ENCODE measurements at regions not wholly inside any gene's neighbourhood (a gene's known extent, or its start where the extent isn't known, plus 50 kb on each side); places are given as distances from the start of the nearest gene placed in this dataset.

DNA sequence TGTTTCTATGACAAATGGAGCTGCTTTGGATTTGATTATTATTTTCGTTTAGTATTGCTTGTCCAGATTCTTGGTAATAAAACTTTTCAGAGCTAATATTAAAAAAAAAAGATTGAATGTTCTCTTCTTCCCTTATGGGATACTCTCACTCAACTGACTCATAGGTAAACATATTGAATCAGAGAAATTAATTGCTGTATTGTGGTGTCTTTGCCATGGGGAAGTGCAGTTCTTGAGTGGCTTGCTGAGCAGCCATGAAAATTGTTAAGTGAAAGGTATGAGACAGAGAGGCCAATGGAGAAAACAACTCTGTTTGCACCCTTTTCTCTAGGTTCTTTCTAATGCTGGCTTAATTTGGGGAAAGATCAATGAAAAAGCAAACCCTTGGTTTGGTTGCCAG lies 149.9 kb upstream of the HMHB1 start:
- TF ChIP-seq, protein P1, sequence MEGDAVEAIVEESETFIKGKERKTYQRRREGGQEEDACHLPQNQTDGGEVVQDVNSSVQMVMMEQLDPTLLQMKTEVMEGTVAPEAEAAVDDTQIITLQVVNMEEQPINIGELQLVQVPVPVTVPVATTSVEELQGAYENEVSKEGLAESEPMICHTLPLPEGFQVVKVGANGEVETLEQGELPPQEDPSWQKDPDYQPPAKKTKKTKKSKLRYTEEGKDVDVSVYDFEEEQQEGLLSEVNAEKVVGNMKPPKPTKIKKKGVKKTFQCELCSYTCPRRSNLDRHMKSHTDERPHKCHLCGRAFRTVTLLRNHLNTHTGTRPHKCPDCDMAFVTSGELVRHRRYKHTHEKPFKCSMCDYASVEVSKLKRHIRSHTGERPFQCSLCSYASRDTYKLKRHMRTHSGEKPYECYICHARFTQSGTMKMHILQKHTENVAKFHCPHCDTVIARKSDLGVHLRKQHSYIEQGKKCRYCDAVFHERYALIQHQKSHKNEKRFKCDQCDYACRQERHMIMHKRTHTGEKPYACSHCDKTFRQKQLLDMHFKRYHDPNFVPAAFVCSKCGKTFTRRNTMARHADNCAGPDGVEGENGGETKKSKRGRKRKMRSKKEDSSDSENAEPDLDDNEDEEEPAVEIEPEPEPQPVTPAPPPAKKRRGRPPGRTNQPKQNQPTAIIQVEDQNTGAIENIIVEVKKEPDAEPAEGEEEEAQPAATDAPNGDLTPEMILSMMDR (IDR thresholded peaks at IDR 0.05), result no peak
- no peak for TF ChIP-seq EZH2 (IDR thresholded peaks at IDR 0.05)
- no peak for TF ChIP-seq EZH2phosphoT487 (IDR thresholded peaks at IDR 0.05)
- no peak for DNase-seq (ENCODE audit: low spot score)
- Histone ChIP-seq H3K79me2 (ENCODE audit: low read depth) (no peaks in the 10 kb centered on the region), H3K36me3 (no peaks in the 10 kb centered on the region), H3K9me3 (ENCODE audit: low read depth) (no peaks in the 10 kb centered on the region), H3K4me1 (no peaks in the 10 kb centered on the region), H3K4me2 (no peak overlapping the region), H2AFZ (replicated peaks) (no peak overlapping the region), H3K27ac (no peak overlapping the region), H3F3A (ENCODE audit: low read depth) (no peaks in the 10 kb centered on the region), H4K20me1 (ENCODE audit: low read depth) (no peaks in the 10 kb centered on the region), H3K27me3 (no peaks in the 10 kb centered on the region), H3K4me3 (no peak overlapping the region), H3K9ac (no peak overlapping the region)
- no peaks in the 10 kb centered on the region for H3K9me3 Mint-ChIP-seq
- H3K27ac Mint-ChIP-seq, result no peak overlapping the region
- no peak overlapping the region for H3K4me3 Mint-ChIP-seq
- H3K36me3 Mint-ChIP-seq, result no peaks in the 10 kb centered on the region
- H3K27me3 Mint-ChIP-seq (ENCODE audit: insufficient read depth, low read depth), result no peaks in the 10 kb centered on the region
- no peaks in the 10 kb centered on the region for H3K4me1 Mint-ChIP-seq

DNA sequence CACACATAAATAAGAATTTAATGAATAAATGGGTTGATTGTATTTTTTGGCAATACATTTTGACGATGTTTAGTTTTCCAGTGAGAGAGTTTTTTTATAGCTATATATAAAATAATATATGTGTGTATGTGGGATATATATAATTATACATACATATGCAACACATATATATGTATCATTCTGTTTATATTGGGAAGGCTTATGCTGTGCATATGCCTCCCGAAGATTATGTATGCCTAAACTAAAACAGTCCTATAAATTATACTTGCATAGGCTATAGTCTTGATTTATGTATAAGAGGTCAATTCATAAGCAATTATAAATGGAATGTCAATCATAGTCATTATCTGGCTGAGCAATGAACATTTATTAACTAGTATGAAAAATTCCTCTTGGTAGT lies 151.3 kb upstream of the HMHB1 start:
- no peaks in the 10 kb centered on the region for H3K36me3 ChIP-seq
- H3K9ac ChIP-seq, result no peak overlapping the region
- H4K20me1 ChIP-seq (ENCODE audit: low read depth), result no peaks in the 10 kb centered on the region
- no peak overlapping the region for H3K4me3 ChIP-seq
- H3K9me3 ChIP-seq (ENCODE audit: low read depth), result no peaks in the 10 kb centered on the region
- no peak for DNase-seq (ENCODE audit: low spot score)
- Mint-ChIP-seq H3K36me3 (no peaks in the 10 kb centered on the region), H3K9me3 (no peaks in the 10 kb centered on the region), H3K4me1 (no peaks in the 10 kb centered on the region), H3K4me3 (no peak overlapping the region), H3K27me3 (ENCODE audit: insufficient read depth, low read depth) (no peaks in the 10 kb centered on the region), H3K27ac (no peak overlapping the region)
- TF ChIP-seq, protein P1 (IDR thresholded peaks at IDR 0.05), result no peak
- no peaks in the 10 kb centered on the region for H3F3A ChIP-seq (ENCODE audit: low read depth)
- no peak overlapping the region for H3K27ac ChIP-seq
- H3K79me2 ChIP-seq (ENCODE audit: low read depth), result no peaks in the 10 kb centered on the region
- no peaks in the 10 kb centered on the region for H3K27me3 ChIP-seq
- H3K4me1 ChIP-seq, result no peaks in the 10 kb centered on the region
- H3K4me2 ChIP-seq, result no peak overlapping the region
- H2AFZ ChIP-seq (replicated peaks), result no peak overlapping the region

DNA sequence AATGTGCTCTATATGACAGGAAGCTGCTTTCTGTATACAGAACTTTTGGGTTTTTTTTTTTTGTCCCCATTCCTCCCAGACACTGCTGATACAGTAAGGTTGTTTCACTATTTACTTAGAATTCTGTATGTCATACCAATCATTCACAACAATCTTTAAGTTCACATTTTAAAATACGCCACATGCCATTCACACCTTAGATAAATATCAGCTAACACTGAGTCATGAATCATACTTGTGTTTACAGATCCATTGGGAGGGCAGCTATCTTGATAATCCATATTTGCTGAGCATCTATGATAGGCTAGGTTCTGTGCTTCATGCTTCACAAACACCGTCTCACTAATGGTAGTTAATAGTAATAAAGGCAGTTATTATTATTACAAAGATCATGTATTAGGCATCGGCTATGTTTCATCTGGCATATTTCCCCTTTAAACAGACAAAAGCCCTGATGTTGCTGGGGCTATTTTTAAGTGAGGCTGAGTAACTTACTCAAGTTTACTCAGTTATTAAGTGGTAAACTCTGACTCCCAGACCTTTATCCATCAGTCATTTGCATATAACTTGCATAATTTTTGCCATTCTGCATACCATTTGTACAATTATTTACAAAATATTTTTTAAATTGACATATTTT lies 152.2 kb upstream of the HMHB1 start:
- Mint-ChIP-seq H3K4me3 (no peak overlapping the region), H3K9me3 (no peaks in the 10 kb centered on the region), H3K4me1 (no peaks in the 10 kb centered on the region), H3K27me3 (ENCODE audit: insufficient read depth, low read depth) (no peaks in the 10 kb centered on the region), H3K36me3 (no peaks in the 10 kb centered on the region), H3K27ac (no peak overlapping the region)
- DNase-seq (ENCODE audit: low spot score), result no peak
- Histone ChIP-seq H3K27ac (no peak overlapping the region), H3K9me3 (ENCODE audit: low read depth) (no peaks in the 10 kb centered on the region), H4K20me1 (ENCODE audit: low read depth) (no peaks in the 10 kb centered on the region), H3K27me3 (no peaks in the 10 kb centered on the region), H3F3A (ENCODE audit: low read depth) (no peaks in the 10 kb centered on the region), H3K79me2 (ENCODE audit: low read depth) (no peaks in the 10 kb centered on the region), H3K4me2 (no peak overlapping the region), H3K36me3 (no peaks in the 10 kb centered on the region), H2AFZ (replicated peaks) (no peak overlapping the region), H3K4me3 (no peak overlapping the region), H3K4me1 (no peaks in the 10 kb centered on the region), H3K9ac (no peak overlapping the region)
- TF ChIP-seq, protein P1 (IDR thresholded peaks at IDR 0.05), result no peak
- no peak for TF ChIP-seq EZH2 (IDR thresholded peaks at IDR 0.05)
- no peak for TF ChIP-seq EZH2phosphoT487 (IDR thresholded peaks at IDR 0.05)
